H1 (cell line): ENCODE measurements at regions not wholly inside any gene's neighbourhood (a gene's known extent, or its start where the extent isn't known, plus 50 kb on each side); places are given as distances from the start of the nearest gene placed in this dataset.

ENCODE experiments used
- CTCF ChIA-PET: fragments of 300-600 bp; sonication (Branson Sonifier 250); formaldehyde crosslinking; loops from one replicate; lab custom pipeline; 2021; ENCODE audit not compliant: partially characterized antibody; lab: Charles Lee
- POLR2A ChIA-PET: fragments of 300-600 bp; sonication (Branson Sonifier 250); formaldehyde crosslinking; loops from one replicate; lab custom pipeline; 2021; ENCODE audit warnings: inconsistent platforms; ENCODE audit not compliant: partially characterized antibody; lab: Charles Lee
- DNase-seq, 2 experiments: peaks; one replicate each; pipeline versions ENCODE4 v3.0.0 to v3.0.0-alpha.2; 2010 to 2022; ENCODE audit warnings: low spot score in 2 of 2, low read depth in 1 of 2, mixed read lengths in 1 of 2
- FAIRE-seq: peaks from 2 replicates; lab custom pipeline; 2011; peaks lifted over from hg19 to GRCh38; lab: Jason Lieb, UNC
- H2AFZ ChIP-seq: 2 replicates; pipeline ENCODE4 v1.8.1; 2012; ENCODE audit warnings: low read length, inconsistent platforms
- H2AK5ac ChIP-seq: 2 replicates; pipeline ENCODE4 v1.6.1; 2013; ENCODE audit warnings: low read depth, low read length
- H2BK120ac ChIP-seq: replicated peaks from 2 replicates; pipeline ENCODE3; 2013; ENCODE audit warnings: low read depth, low read length, inconsistent platforms
- H2BK12ac ChIP-seq: 2 replicates; pipeline ENCODE4 v1.6.1; 2013; ENCODE audit warnings: low read depth, low read length
- H2BK15ac ChIP-seq: 2 replicates; pipeline ENCODE4 v1.6.1; 2013; ENCODE audit warnings: low read length
- H2BK20ac ChIP-seq: 2 replicates; pipeline ENCODE4 v1.6.1; 2013; ENCODE audit warnings: low read length
- H2BK5ac ChIP-seq: 2 replicates; pipeline ENCODE4 v1.6.1; 2013; ENCODE audit warnings: low read depth, low read length
- H3K14ac ChIP-seq: 2 replicates; pipeline ENCODE4 v1.6.1; 2013; ENCODE audit warnings: inconsistent platforms; ENCODE audit not compliant: insufficient read length
- H3K18ac ChIP-seq: 2 replicates; pipeline ENCODE4 v1.6.1; 2013; ENCODE audit warnings: low read length; ENCODE audit errors: extremely low read depth
- H3K23ac ChIP-seq: 2 replicates; pipeline ENCODE4 v1.6.1; 2013; ENCODE audit warnings: inconsistent platforms; ENCODE audit not compliant: insufficient read length
- H3K23me2 ChIP-seq: 2 replicates; pipeline ENCODE4 v1.6.1; 2013; ENCODE audit warnings: low read depth, low read length
- H3K27ac ChIP-seq: 2 replicates; pipeline ENCODE4 v1.6.1; 2011; ENCODE audit warnings: low read depth, low read length, inconsistent platforms
- H3K27me3 ChIP-seq, 4 experiments: replicated peaks in 1 of 4; 1 replicate in 1 of 4; 2 replicates in 3 of 4; pipeline versions ENCODE4 v1.6.1 to v1.8.1; 2011 to 2013; ENCODE audit warnings: low read length in 3 of 4, mild to moderate bottlenecking in 3 of 4, inconsistent platforms in 2 of 4, mixed read lengths in 2 of 4, moderate library complexity in 1 of 4; ENCODE audit not compliant: control insufficient read depth in 3 of 4, insufficient read depth in 3 of 4; ENCODE audit errors: extremely low read depth in 1 of 4
- H3K36me3 ChIP-seq, 4 experiments: 2 replicates each; pipeline versions ENCODE4 v1.6.1 to v1.8.1; 2011 to 2013; ENCODE audit warnings: mild to moderate bottlenecking in 4 of 4, low read length in 3 of 4, moderate library complexity in 2 of 4, control low read depth in 1 of 4, inconsistent platforms in 1 of 4; ENCODE audit not compliant: insufficient read depth in 4 of 4, control insufficient read depth in 2 of 4
- H3K4ac ChIP-seq: replicated peaks from 2 replicates; pipeline ENCODE3; 2013; ENCODE audit warnings: low read length, low read depth, mixed read lengths, inconsistent platforms; ENCODE audit not compliant: insufficient read length
- H3K4me1 ChIP-seq, 4 experiments: replicated peaks in 1 of 4; 1 replicate in 1 of 4; 2 replicates in 3 of 4; pipeline versions ENCODE4 v1.6.1 to v1.8.1; 2011 to 2013; ENCODE audit warnings: low read length in 3 of 4, inconsistent platforms in 2 of 4, mixed read lengths in 1 of 4; ENCODE audit not compliant: insufficient read depth in 4 of 4, control insufficient read depth in 3 of 4
- H3K4me2 ChIP-seq, 2 experiments: 2 replicates each; pipeline versions ENCODE4 v1.6.1 to v1.8.1; 2011 to 2013; ENCODE audit warnings: low read depth in 2 of 2, low read length in 2 of 2, control low read depth in 1 of 2, inconsistent platforms in 1 of 2, mild to moderate bottlenecking in 1 of 2; ENCODE audit not compliant: insufficient read depth in 1 of 2
- H3K4me3 ChIP-seq, 4 experiments: fragments of 200-600, 300-600 bp in 1 of 4; sonication (generic), shearing (Covaris generic), sonication (Bioruptor Twin) in 1 of 4; 2 replicates each; pipeline versions ENCODE4 v1.5.1 to v1.8.1; 2011 to 2016; ENCODE audit warnings: low read length in 4 of 4, low read depth in 3 of 4, control low read depth in 2 of 4, inconsistent platforms in 2 of 4, mild to moderate bottlenecking in 2 of 4, mixed read lengths in 1 of 4, moderate library complexity in 1 of 4; ENCODE audit not compliant: insufficient read depth in 2 of 4; ENCODE audit errors: extremely low read depth in 1 of 4
- H3K56ac ChIP-seq: replicated peaks from 2 replicates; pipeline ENCODE3; 2013; ENCODE audit warnings: low read depth, mild to moderate bottlenecking, mixed read lengths, low read length, inconsistent platforms; ENCODE audit not compliant: insufficient read length
- H3K79me1 ChIP-seq: 2 replicates; pipeline ENCODE4 v1.6.1; 2013; ENCODE audit warnings: low read depth, low read length, control low read depth
- H3K79me2 ChIP-seq, 2 experiments: 2 replicates each; pipeline versions ENCODE4 v1.6.1 to v1.8.1; 2012 to 2013; ENCODE audit warnings: low read length in 2 of 2, mild to moderate bottlenecking in 2 of 2, inconsistent platforms in 1 of 2; ENCODE audit not compliant: insufficient read depth in 2 of 2, control insufficient read depth in 1 of 2
- H3K9ac ChIP-seq, 4 experiments: replicated peaks in 1 of 4; 1 replicate in 1 of 4; 2 replicates in 3 of 4; pipeline versions ENCODE4 v1.6.1 to v1.8.1; 2011 to 2013; ENCODE audit warnings: low read depth in 3 of 4, low read length in 3 of 4, control low read depth in 2 of 4, mild to moderate bottlenecking in 2 of 4, moderate library complexity in 2 of 4, inconsistent platforms in 1 of 4; ENCODE audit errors: extremely low read depth in 1 of 4
- H3K9me3 ChIP-seq, 2 experiments: 2 replicates each; pipeline versions ENCODE4 v1.6.1 to v1.8.1; 2012 to 2013; ENCODE audit warnings: mild to moderate bottlenecking in 2 of 2, moderate library complexity in 2 of 2, control low read depth in 1 of 2, inconsistent platforms in 1 of 2, low read depth in 1 of 2, low read length in 1 of 2, mixed read lengths in 1 of 2; ENCODE audit not compliant: insufficient read depth in 2 of 2
- H4K20me1 ChIP-seq, 2 experiments: replicated peaks in 1 of 2; 2 replicates each; pipeline versions ENCODE3 to v1.8.1; 2011 to 2013; ENCODE audit warnings: inconsistent platforms in 2 of 2, low read length in 2 of 2, mild to moderate bottlenecking in 1 of 2; ENCODE audit not compliant: insufficient read depth in 2 of 2, control insufficient read depth in 1 of 2
- H4K5ac ChIP-seq: 2 replicates; pipeline ENCODE4 v1.6.1; 2013; ENCODE audit warnings: low read length, low read depth, mixed read lengths, inconsistent platforms; ENCODE audit not compliant: insufficient read length
- H4K8ac ChIP-seq: 2 replicates; pipeline ENCODE4 v1.8.0; 2013; ENCODE audit warnings: mild to moderate bottlenecking, moderate library complexity, low read length, inconsistent platforms; ENCODE audit not compliant: insufficient read depth; ENCODE audit errors: extremely low read depth
- H4K91ac ChIP-seq: replicated peaks from 2 replicates; pipeline ENCODE3; 2013; ENCODE audit warnings: low read length, mixed read lengths, inconsistent platforms; ENCODE audit not compliant: insufficient read length
- SIN3A ChIP-seq, 2 experiments: IDR thresholded peaks in 1 of 2; conservative IDR thresholded peaks in 1 of 2; 2 replicates each; pipeline ENCODE4 v1.6.1; 2011 to 2012; ENCODE audit warnings: low read length in 2 of 2, improper control_type of control experiment in 1 of 2, low read depth in 1 of 2, mild to moderate bottlenecking in 1 of 2
- YY1 ChIP-seq: IDR thresholded peaks from 2 replicates; pipeline ENCODE4 v1.6.1; 2011; ENCODE audit warnings: low read depth, mild to moderate bottlenecking, low read length
- WGBS, 2 experiments: shearing (Covaris generic) in 1 of 2; methylation state at CpG; one replicate each; pipeline versions ENCODE4 v1.1.6 to v1.1.7; 2013 to 2015; ENCODE audit warnings: low lambda C conversion rate in 2 of 2, mixed read lengths in 2 of 2, inconsistent platforms in 1 of 2, low coverage in 1 of 2, missing lambda C conversion rate in 1 of 2; ENCODE audit not compliant: insufficient replicate concordance in 2 of 2, insufficient coverage in 1 of 2, insufficient read length in 1 of 2; ENCODE audit errors: extremely low coverage in 1 of 2, missing lambda C conversion rate in 1 of 2; 5-methylcytosine and 5-hydroxymethylcytosine counted together
- TF ChIP-seq, protein P1 (sequence below): IDR thresholded peaks from 2 replicates; pipeline ENCODE4 v1.6.1; 2011; ENCODE audit warnings: low read length, improper control_type of control experiment

- CTCF ChIA-PET: interaction anchor here (1.1 to 3.3 kb wide), 2 partner anchors 13 to 23 kb away, joined by 3 to 28 read pairs; no protein-coding TSS in a partner anchor
- H2AFZ ChIP-seq: no peak overlapping the region
Measured at GRCh38 chr11:32310214-32310601, 125.1 kb downstream of the WT1 start.

More at GRCh38 chr11:32310214-32310601, 125.1 kb downstream of the WT1 start:
- H3K79me1 ChIP-seq: no peaks in the 10 kb centered on the region
- H3K9ac ChIP-seq: no peak overlapping the region
- H2BK15ac ChIP-seq: no peak overlapping the region
- no peak overlapping the region for H2BK5ac ChIP-seq
- H3K14ac ChIP-seq: no peak overlapping the region
- H2BK20ac ChIP-seq: no peak overlapping the region
- H2AK5ac ChIP-seq: no peak overlapping the region
- no peak overlapping the region for H4K8ac ChIP-seq
- H2BK12ac ChIP-seq: no peak overlapping the region
- H3K23ac ChIP-seq: no peak overlapping the region
- H3K23me2 ChIP-seq: no peaks in the 10 kb centered on the region
- peaks cover 2 to 7% (median 5%) of the 10 kb centered on the region in 4 experiments; a peak in 6 of 7 replicates for H3K4me1 ChIP-seq
- H3K4me2 ChIP-seq: no peak overlapping the region
- H3K27ac ChIP-seq: no peak overlapping the region
- no peaks in the 10 kb centered on the region for H4K20me1 ChIP-seq
- no peaks in the 10 kb centered on the region for H3K27me3 ChIP-seq
- H3K4me3 ChIP-seq: no peak overlapping the region
- H3K9me3 ChIP-seq: no peaks in the 10 kb centered on the region
- no peak overlapping the region for H3K4ac ChIP-seq
- 79% methylated on average over 6 of the region's 6 CpGs; no CpG with 5 or more reads in 1 of the 2 experiments for WGBS, 2 experiments
- no peak overlapping the region for H4K91ac ChIP-seq
- H3K18ac ChIP-seq: no peak overlapping the region
- FAIRE-seq (no peak), DNase-seq (no peak)
- POLR2A ChIA-PET: no interaction called here
- H3K56ac ChIP-seq: no peak overlapping the region
- TF ChIP-seq SIN3A (conservative IDR thresholded peaks at IDR 0.05 in 1 of 2, IDR thresholded peaks at IDR 0.05 in 1 of 2; ENCODE audit: low read depth in 1 of 2, low read length in 2 of 2): no peak
- TF ChIP-seq, protein P1, sequence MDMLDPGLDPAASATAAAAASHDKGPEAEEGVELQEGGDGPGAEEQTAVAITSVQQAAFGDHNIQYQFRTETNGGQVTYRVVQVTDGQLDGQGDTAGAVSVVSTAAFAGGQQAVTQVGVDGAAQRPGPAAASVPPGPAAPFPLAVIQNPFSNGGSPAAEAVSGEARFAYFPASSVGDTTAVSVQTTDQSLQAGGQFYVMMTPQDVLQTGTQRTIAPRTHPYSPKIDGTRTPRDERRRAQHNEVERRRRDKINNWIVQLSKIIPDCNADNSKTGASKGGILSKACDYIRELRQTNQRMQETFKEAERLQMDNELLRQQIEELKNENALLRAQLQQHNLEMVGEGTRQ: no peak
- no peak for TF ChIP-seq YY1
- H2BK120ac ChIP-seq: no peak overlapping the region
- H3K79me2 ChIP-seq: no peaks in the 10 kb centered on the region
- H3K36me3 ChIP-seq: no peaks in the 10 kb centered on the region
- H4K5ac ChIP-seq: no peak overlapping the region
